ENCODE measurements at regions not wholly inside any gene's neighbourhood (a gene's known extent, or its start where the extent isn't known, plus 50 kb on each side); places are given as distances from the start of the nearest gene placed in this dataset.

GRCh38 chr1:13994386-13994785 is 294.4 kb downstream of the PRDM2 start:
- TF ChIP-seq, protein P1, sequence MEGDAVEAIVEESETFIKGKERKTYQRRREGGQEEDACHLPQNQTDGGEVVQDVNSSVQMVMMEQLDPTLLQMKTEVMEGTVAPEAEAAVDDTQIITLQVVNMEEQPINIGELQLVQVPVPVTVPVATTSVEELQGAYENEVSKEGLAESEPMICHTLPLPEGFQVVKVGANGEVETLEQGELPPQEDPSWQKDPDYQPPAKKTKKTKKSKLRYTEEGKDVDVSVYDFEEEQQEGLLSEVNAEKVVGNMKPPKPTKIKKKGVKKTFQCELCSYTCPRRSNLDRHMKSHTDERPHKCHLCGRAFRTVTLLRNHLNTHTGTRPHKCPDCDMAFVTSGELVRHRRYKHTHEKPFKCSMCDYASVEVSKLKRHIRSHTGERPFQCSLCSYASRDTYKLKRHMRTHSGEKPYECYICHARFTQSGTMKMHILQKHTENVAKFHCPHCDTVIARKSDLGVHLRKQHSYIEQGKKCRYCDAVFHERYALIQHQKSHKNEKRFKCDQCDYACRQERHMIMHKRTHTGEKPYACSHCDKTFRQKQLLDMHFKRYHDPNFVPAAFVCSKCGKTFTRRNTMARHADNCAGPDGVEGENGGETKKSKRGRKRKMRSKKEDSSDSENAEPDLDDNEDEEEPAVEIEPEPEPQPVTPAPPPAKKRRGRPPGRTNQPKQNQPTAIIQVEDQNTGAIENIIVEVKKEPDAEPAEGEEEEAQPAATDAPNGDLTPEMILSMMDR (IDR thresholded peaks at IDR 0.05; ENCODE audit: insufficient read depth, low read length), result no peak
- TF ChIP-seq POLR2AphosphoS5 (IDR thresholded peaks at IDR 0.05; ENCODE audit: low read depth), result no peak
- TF ChIP-seq SPI1 (IDR thresholded peaks at IDR 0.05; ENCODE audit: borderline replicate concordance, low read depth), result no peak
- no peak for TF ChIP-seq GABPA (IDR thresholded peaks at IDR 0.05; ENCODE audit: low read depth)
